ENCODE measurements at regions not wholly inside any gene's neighbourhood (a gene's known extent, or its start where the extent isn't known, plus 50 kb on each side); places are given as distances from the start of the nearest gene placed in this dataset.

DNA sequence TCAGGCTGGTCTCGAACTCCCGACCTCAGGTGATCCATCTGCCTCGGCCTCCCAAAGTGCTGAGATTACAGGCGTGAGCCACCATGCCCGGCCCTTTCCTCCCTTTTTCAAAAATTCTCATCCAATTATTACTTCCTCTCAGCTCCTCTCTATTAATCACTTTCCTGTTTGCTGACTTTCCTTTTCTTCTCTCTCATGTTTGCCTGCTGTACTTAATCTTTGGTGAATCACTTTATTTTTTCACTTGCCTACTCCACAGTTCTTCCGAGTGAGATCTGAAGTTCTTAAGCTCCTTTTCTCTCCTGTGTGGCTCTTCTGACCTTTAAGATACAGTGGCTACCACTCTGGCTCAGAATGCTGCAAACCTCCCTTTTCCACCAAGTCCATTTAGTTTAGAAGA, 126.3 kb upstream of the SERTAD2 start:
- WGBS (ENCODE audit: insufficient coverage), result 94% methylated on average over 6 of the region's 6 CpGs
- no peak for DNase-seq (ENCODE audit: low read depth in 4 of 6, low spot score in 6 of 6)
- H3K27ac ChIP-seq (ENCODE audit: low read depth, low read length), result no peak overlapping the region

DNA sequence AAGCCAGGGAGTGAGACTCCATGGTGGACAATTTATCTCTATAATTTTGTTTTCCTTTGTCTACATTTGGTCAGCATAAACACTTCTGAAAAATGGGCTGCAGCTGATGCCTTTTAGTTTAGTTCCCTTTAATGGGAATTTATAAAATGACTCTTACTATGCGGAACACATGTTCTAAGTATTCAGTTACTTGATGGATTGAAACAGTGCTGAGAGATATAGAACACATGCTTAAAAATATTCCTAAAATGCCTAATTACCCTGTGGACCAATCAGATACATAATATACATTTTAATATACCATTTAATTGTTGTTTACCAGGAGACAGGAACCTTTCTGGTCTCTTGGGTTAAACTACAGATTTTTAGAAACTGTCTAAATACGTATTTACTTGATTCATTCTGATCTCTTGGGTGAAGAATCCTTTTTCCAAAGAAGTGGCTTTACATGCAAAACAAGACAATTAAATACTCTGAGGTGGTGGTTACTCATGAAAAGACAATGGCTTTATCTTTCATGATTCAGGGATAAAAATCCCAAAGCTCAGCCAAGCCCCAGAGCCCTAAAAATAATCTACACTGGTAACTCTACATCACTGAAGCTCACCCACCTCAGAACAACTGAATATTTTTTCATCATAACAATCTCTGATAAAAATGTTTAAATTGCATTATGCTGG, 128.1 kb upstream of the SERTAD2 start:
- Histone ChIP-seq H3K36me3 (ENCODE audit: control insufficient read depth, insufficient read depth, low read length) (no peaks in the 10 kb centered on the region), H3K4me3 (ENCODE audit: low read depth, low read length) (no peak overlapping the region), H3K4me1 (ENCODE audit: control insufficient read depth, insufficient read depth, low read length) (no peaks in the 10 kb centered on the region), H3K27me3 (ENCODE audit: control insufficient read depth, insufficient read depth, low read length) (no peaks in the 10 kb centered on the region), H3K27ac (ENCODE audit: low read depth, low read length) (no peak overlapping the region), H3K9me3 (ENCODE audit: control insufficient read depth, insufficient read depth, low read length) (no peaks in the 10 kb centered on the region)
- DNase-seq (ENCODE audit: low read depth in 4 of 6, low spot score in 6 of 6), result no peak
- WGBS (ENCODE audit: insufficient coverage), result no CpG with 5 or more reads among the region's 2 CpGs

More for the DNA sequence above, 126.3 kb upstream of the SERTAD2 start:
- Histone ChIP-seq H3K4me3 (ENCODE audit: low read depth, low read length) (no peak overlapping the region), H3K9me3 (ENCODE audit: control insufficient read depth, insufficient read depth, low read length) (peaks cover 4% of the 10 kb centered on the region), H3K4me1 (ENCODE audit: control insufficient read depth, insufficient read depth, low read length) (no peaks in the 10 kb centered on the region), H3K36me3 (ENCODE audit: control insufficient read depth, insufficient read depth, low read length) (no peaks in the 10 kb centered on the region), H3K27me3 (ENCODE audit: control insufficient read depth, insufficient read depth, low read length) (no peaks in the 10 kb centered on the region)

DNA sequence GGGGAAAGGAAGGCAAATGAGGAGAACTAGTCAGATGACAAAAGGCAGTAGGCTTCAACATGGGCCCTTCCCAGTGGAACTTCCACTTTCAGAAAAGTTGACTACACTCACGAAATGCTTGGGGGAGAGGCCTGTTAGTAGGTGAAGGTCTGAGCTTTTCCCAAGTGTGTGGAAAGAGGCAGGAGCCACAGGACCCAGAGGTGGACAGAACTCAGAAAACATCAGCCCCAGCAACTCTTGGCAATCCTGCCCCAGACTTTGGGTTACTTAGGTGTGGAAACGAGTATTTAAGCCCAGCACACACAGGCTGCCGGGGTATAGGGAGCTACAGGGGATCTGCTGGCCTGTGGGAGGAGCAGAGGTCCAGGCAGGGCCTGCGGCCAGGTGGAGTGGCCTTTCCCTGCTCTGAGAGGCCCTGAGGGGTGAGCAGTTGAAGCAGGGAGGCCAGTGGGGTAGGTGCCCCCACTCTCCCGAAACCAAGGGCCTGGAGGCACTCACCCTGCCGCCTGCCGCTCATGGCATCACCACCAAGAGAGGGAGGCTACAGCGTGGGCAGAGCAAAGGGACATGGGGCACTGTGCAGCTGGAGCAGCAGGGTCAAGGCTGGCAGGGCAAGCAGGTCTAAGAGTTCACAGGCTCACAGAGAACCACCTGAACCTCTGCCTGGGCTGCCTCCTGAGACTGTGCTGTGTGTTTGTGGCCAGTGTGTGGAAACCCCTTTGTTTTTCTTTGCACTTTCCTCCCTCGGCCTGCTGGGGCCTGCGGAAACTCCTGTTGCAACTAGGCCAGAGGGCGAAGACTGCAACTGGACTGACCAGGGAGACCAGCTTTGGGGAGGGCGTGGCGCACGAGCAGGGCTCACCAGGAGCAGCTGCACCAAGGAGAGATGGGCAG, 130.7 kb upstream of the SERTAD2 start:
- Histone ChIP-seq H3K9me3 (ENCODE audit: control insufficient read depth, insufficient read depth, low read length) (no peaks in the 10 kb centered on the region), H3K27ac (ENCODE audit: low read depth, low read length) (no peak overlapping the region), H3K27me3 (ENCODE audit: control insufficient read depth, insufficient read depth, low read length) (no peaks in the 10 kb centered on the region), H3K4me1 (ENCODE audit: control insufficient read depth, insufficient read depth, low read length) (no peaks in the 10 kb centered on the region), H3K36me3 (ENCODE audit: control insufficient read depth, insufficient read depth, low read length) (no peaks in the 10 kb centered on the region), H3K4me3 (ENCODE audit: low read depth, low read length) (no peak overlapping the region)
- no peak for DNase-seq (ENCODE audit: low read depth in 4 of 6, low spot score in 6 of 6)
- WGBS (ENCODE audit: insufficient coverage), result 92% methylated on average over 13 of the region's 14 CpGs

DNA sequence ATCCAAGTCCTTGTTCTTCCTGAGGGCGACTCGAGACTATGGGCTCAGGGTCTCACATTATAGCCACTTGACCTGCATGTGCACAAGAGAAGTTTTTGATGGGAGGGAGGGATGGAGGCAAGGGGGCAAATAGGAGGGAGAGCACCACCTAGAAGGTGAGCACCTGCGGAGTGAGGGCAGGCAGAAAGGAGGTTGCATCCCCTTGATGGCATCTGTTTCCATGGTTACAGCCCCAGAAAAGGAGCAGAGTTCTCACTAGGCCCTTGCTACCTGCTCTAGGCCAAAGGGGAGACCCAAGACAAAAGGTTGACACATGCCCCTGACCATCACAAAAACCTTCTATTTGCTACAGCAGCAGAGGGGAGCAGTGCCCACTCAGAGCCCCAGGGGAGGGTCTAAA, 131.5 kb upstream of the SERTAD2 start:
- H3K36me3 ChIP-seq (ENCODE audit: control insufficient read depth, insufficient read depth, low read length), result no peaks in the 10 kb centered on the region
- DNase-seq (ENCODE audit: low read depth in 4 of 6, low spot score in 6 of 6), result no peak
- H3K4me1 ChIP-seq (ENCODE audit: control insufficient read depth, insufficient read depth, low read length), result no peaks in the 10 kb centered on the region
- H3K27me3 ChIP-seq (ENCODE audit: control insufficient read depth, insufficient read depth, low read length), result no peaks in the 10 kb centered on the region
- H3K9me3 ChIP-seq (ENCODE audit: control insufficient read depth, insufficient read depth, low read length), result no peaks in the 10 kb centered on the region
- WGBS (ENCODE audit: insufficient coverage), result 88% methylated on average over 3 of the region's 3 CpGs
- no peak overlapping the region for H3K27ac ChIP-seq (ENCODE audit: low read depth, low read length)
- H3K4me3 ChIP-seq (ENCODE audit: low read depth, low read length), result no peak overlapping the region

DNA sequence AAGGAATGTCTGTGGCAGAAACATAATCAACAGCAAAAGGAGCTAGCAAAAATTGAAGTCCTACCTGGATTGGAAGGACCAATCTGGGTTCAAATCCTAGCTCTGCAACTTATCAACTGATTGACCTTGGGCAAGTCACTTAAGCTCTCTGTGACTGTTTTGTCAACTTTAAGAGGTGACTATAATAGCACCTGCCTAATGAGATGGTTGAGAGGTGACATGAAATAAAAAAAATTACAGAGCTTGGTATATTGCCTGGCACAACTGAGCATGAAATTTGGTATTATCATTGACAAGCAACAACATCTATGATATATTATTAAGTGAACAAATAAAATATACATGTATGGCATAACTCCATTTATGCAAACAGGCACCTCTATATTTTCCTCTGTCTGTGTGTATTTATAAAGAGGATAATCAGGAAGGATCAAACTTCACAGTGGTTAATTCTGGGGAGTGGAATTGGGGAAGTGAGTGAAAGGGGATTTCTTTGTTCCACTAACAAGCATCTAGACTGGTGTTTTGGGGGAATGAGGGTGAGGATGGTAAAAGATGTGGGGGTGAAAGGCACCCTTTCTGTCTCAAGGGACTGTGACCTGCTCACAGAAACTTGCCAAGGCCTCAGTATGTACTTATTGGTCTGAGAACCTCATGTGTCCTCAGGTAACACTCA, 132.8 kb upstream of the SERTAD2 start:
- H3K4me3 ChIP-seq (ENCODE audit: low read depth, low read length), result no peak overlapping the region
- H3K36me3 ChIP-seq (ENCODE audit: control insufficient read depth, insufficient read depth, low read length), result no peaks in the 10 kb centered on the region
- no peak for DNase-seq (ENCODE audit: low read depth in 4 of 6, low spot score in 6 of 6)
- no peaks in the 10 kb centered on the region for H3K9me3 ChIP-seq (ENCODE audit: control insufficient read depth, insufficient read depth, low read length)
- no peak overlapping the region for H3K27ac ChIP-seq (ENCODE audit: low read depth, low read length)
- H3K27me3 ChIP-seq (ENCODE audit: control insufficient read depth, insufficient read depth, low read length), result no peaks in the 10 kb centered on the region
- no peaks in the 10 kb centered on the region for H3K4me1 ChIP-seq (ENCODE audit: control insufficient read depth, insufficient read depth, low read length)

DNA sequence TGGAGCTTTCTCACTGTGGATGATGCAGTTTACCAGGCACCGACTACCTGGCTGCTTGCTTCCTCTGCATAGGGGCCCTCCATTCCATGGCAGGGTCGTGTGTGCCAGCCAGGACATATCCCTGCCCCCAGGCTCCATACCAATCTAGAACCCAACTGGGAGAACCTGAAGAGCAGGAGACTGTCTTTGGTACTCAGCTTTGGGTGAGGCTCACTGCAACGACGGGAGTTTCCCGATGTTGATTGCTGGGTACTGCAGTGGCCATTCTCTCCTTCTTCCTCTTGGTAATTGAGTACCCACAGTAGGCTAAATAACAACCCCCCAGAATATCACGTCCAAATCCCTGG, 133.3 kb upstream of the SERTAD2 start:
- H3K36me3 ChIP-seq (ENCODE audit: control insufficient read depth, insufficient read depth, low read length), result no peaks in the 10 kb centered on the region
- 92% methylated on average over 2 of the region's 6 CpGs for WGBS (ENCODE audit: insufficient coverage)
- H3K4me3 ChIP-seq (ENCODE audit: low read depth, low read length), result no peak overlapping the region
- H3K9me3 ChIP-seq (ENCODE audit: control insufficient read depth, insufficient read depth, low read length), result no peaks in the 10 kb centered on the region
- DNase-seq (ENCODE audit: low read depth in 4 of 6, low spot score in 6 of 6), result no peak
- no peak overlapping the region for H3K27ac ChIP-seq (ENCODE audit: low read depth, low read length)
- no peaks in the 10 kb centered on the region for H3K4me1 ChIP-seq (ENCODE audit: control insufficient read depth, insufficient read depth, low read length)
- no peaks in the 10 kb centered on the region for H3K27me3 ChIP-seq (ENCODE audit: control insufficient read depth, insufficient read depth, low read length)

DNA sequence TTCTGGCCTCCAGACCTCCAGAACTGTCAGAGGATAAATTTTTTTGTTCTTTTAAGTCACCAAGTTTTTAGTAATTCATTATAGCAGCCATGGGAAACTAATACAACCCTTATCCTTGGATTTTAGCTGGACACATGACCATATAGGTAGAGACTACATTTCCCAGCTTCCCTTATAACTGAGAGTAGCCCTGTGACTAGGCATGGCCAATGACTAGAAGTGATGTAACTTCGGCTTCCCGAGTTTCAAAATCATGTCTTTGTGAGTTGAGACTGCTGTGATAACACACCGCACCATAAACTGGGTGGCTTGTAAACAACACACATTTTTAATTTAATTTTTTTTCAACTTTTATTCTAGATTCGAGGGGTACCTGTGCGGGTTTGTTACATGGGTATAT, 134.0 kb upstream of the SERTAD2 start:
- Histone ChIP-seq H3K4me3 (ENCODE audit: low read depth, low read length) (no peak overlapping the region), H3K9me3 (ENCODE audit: control insufficient read depth, insufficient read depth, low read length) (no peaks in the 10 kb centered on the region), H3K27ac (ENCODE audit: low read depth, low read length) (no peak overlapping the region), H3K27me3 (ENCODE audit: control insufficient read depth, insufficient read depth, low read length) (no peaks in the 10 kb centered on the region), H3K36me3 (ENCODE audit: control insufficient read depth, insufficient read depth, low read length) (no peaks in the 10 kb centered on the region), H3K4me1 (ENCODE audit: control insufficient read depth, insufficient read depth, low read length) (no peaks in the 10 kb centered on the region)
- WGBS (ENCODE audit: insufficient coverage), result 100% methylated on average over 2 of the region's 5 CpGs
- no peak for DNase-seq (ENCODE audit: low read depth in 4 of 6, low spot score in 6 of 6)

DNA sequence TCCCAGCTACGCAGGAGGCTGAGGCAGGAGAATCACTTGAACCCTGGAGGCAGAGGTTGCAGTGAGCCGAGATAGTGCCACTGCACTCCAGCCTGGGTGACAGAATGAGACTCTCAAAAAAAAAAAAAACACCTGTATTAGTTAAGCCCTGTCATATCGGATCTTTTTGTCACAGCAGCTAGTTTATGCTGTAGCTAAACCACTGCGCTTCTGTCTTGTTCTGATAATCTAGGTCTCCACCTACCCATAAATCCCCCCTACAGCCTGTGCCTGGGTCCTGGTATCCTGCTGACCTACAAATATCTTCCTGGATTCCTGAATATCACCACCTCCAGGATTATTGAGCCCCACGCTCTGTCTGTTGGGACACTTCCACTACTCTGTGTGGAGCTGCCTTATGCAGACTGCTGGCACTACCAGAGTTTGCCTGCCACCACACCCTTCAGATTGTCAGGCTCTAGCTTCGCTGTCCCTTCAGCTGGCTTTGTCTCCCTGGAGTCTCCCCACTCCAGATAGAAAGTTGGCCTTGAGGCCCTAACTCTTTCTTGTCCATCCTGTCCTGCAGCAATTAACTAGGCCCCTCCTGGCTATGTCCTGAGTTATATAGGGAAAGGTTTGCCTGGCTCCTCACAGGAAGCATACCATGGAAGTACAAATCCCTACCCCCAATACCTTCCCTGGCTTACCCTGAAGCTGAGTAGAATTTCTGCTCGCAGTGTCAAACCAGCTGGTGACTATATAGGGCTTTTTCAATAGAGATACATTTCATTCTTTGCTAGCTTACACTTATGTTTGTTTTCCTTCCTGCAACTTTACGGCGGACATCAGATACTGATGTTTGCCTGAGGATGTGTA, 136.0 kb upstream of the SERTAD2 start:
- Histone ChIP-seq H3K27me3 (ENCODE audit: control insufficient read depth, insufficient read depth, low read length) (no peaks in the 10 kb centered on the region), H3K4me3 (ENCODE audit: low read depth, low read length) (no peak overlapping the region), H3K27ac (ENCODE audit: low read depth, low read length) (no peak overlapping the region), H3K36me3 (ENCODE audit: control insufficient read depth, insufficient read depth, low read length) (no peaks in the 10 kb centered on the region), H3K4me1 (ENCODE audit: control insufficient read depth, insufficient read depth, low read length) (no peaks in the 10 kb centered on the region), H3K9me3 (ENCODE audit: control insufficient read depth, insufficient read depth, low read length) (no peaks in the 10 kb centered on the region)
- 93% methylated on average over 6 of the region's 9 CpGs for WGBS (ENCODE audit: insufficient coverage)
- DNase-seq (ENCODE audit: low read depth in 4 of 6, low spot score in 6 of 6), result no peak

DNA sequence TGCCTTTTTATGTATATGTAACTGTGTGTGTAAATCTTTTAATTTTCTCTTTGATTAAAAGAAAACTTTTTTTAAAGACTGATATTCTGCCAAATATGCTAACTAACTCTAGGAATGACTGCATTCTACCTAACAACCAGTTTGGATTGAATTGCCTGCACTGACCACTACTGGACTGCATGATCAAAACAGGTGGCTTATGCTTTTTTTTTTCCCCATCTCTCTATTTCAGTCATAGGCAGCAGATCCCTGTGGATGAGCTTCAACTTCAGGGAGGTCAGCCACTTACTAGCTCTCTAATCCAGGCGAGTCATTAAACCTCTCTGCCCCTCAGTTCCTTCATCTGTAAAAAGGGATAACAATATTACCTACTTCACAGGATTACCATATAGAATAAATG, 138.6 kb upstream of the SERTAD2 start:
- DNase-seq (ENCODE audit: low read depth in 4 of 6, low spot score in 6 of 6), result no peak
- no peaks in the 10 kb centered on the region for H3K27me3 ChIP-seq (ENCODE audit: control insufficient read depth, insufficient read depth, low read length)
- no peaks in the 10 kb centered on the region for H3K9me3 ChIP-seq (ENCODE audit: control insufficient read depth, insufficient read depth, low read length)
- 83% methylated on average over 1 of the region's 1 CpG for WGBS (ENCODE audit: insufficient coverage)
- H3K36me3 ChIP-seq (ENCODE audit: control insufficient read depth, insufficient read depth, low read length), result no peaks in the 10 kb centered on the region
- no peak overlapping the region for H3K27ac ChIP-seq (ENCODE audit: low read depth, low read length)
- H3K4me1 ChIP-seq (ENCODE audit: control insufficient read depth, insufficient read depth, low read length), result no peaks in the 10 kb centered on the region
- no peak overlapping the region for H3K4me3 ChIP-seq (ENCODE audit: low read depth, low read length)
